ENCODE measurements at regions not wholly inside any gene's neighbourhood (a gene's known extent, or its start where the extent isn't known, plus 50 kb on each side); places are given as distances from the start of the nearest gene placed in this dataset.

DNA sequence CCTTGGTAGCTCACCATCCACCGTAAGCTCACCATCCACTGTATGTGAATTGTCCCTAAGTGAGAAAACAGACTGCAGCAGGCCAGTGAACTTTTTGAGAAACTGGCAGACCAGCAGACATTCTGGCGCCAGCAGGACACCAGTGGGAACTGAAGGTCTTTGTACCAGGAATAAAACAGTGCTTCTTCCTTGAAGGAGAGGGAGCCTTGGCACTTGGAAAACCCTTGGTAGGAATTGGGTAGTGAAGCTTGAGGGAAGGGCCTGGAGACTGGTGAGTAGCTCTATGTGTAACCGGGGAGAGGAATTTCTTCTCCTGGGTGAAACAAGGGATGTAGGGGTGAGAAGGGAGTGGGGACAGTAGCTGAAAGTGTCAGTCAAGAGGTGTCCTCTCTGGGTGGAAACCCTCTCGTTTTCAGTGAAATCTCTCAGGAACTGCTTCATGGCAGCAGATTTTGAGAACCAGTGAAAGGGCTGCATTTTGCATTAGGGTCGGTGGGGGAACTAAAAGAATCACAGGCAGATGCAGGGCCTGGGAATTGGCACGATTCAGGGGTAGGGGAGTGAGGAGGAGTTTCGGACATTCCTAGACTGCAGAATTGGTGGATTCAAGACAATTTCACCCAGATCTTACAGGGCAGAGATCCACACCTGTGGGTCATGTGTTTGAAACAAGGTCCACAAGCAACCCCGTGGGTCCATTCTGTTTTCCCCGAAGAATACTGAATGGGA, 131.5 kb upstream of the DLX2 start:
- Histone ChIP-seq H3K9me3 (no peaks in the 10 kb centered on the region), H3K27me3 (replicated peaks; ENCODE audit: control insufficient read depth, insufficient read depth, low read length) (no peaks in the 10 kb centered on the region), H3K4me1 (0 out of 2 replicates have a peak, but pooled peaks cover 6% of the 10 kb centered on the region), H3K4me3 (ENCODE audit: low read depth, low read length) (no peak overlapping the region; the same call in 1 of the 2 replicates), H3K36me3 (ENCODE audit: control insufficient read depth, insufficient read depth, low read length) (no peaks in the 10 kb centered on the region)
- H3K27me3 Mint-ChIP-seq (ENCODE audit: insufficient read depth, unreplicated experiment): peaks cover 14% of the 10 kb centered on the region
- no TSS peak for BruUV-seq (replicated peaks)
- peaks cover 8% of the 10 kb centered on the region for H3K4me1 Mint-ChIP-seq (ENCODE audit: low read depth, unreplicated experiment)
- ChIA-PET POLR2A (no interaction called here), CTCF (interaction anchor here (0.6 to 0.7 kb wide), 2 partner anchors 18 to 47 kb away, joined by 3 read pairs; no protein-coding TSS in a partner anchor)
- intact Hi-C loops (cut with micrococcal nuclease; ENCODE audit: unreplicated experiment): no loop called here
- no peaks in the 10 kb centered on the region for H3K36me3 Mint-ChIP-seq (ENCODE audit: insufficient read depth, unreplicated experiment)
- peak overlapping the region; percentile 76 for H3K4me3 Mint-ChIP-seq (ENCODE audit: unreplicated experiment)
- no peak for DNase-seq
- no peaks in the 10 kb centered on the region for H3K9me3 Mint-ChIP-seq (ENCODE audit: unreplicated experiment)
- peak overlapping the region; percentile 41 for H3K27ac Mint-ChIP-seq (ENCODE audit: unreplicated experiment)
- TF ChIP-seq, protein P1, sequence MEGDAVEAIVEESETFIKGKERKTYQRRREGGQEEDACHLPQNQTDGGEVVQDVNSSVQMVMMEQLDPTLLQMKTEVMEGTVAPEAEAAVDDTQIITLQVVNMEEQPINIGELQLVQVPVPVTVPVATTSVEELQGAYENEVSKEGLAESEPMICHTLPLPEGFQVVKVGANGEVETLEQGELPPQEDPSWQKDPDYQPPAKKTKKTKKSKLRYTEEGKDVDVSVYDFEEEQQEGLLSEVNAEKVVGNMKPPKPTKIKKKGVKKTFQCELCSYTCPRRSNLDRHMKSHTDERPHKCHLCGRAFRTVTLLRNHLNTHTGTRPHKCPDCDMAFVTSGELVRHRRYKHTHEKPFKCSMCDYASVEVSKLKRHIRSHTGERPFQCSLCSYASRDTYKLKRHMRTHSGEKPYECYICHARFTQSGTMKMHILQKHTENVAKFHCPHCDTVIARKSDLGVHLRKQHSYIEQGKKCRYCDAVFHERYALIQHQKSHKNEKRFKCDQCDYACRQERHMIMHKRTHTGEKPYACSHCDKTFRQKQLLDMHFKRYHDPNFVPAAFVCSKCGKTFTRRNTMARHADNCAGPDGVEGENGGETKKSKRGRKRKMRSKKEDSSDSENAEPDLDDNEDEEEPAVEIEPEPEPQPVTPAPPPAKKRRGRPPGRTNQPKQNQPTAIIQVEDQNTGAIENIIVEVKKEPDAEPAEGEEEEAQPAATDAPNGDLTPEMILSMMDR (IDR thresholded peaks at IDR 0.05; ENCODE audit: insufficient read depth in 1 of 2, low read depth in 1 of 2, low read length in 1 of 2, severe bottlenecking in 1 of 2, unreplicated experiment in 1 of 2): no peak

DNA sequence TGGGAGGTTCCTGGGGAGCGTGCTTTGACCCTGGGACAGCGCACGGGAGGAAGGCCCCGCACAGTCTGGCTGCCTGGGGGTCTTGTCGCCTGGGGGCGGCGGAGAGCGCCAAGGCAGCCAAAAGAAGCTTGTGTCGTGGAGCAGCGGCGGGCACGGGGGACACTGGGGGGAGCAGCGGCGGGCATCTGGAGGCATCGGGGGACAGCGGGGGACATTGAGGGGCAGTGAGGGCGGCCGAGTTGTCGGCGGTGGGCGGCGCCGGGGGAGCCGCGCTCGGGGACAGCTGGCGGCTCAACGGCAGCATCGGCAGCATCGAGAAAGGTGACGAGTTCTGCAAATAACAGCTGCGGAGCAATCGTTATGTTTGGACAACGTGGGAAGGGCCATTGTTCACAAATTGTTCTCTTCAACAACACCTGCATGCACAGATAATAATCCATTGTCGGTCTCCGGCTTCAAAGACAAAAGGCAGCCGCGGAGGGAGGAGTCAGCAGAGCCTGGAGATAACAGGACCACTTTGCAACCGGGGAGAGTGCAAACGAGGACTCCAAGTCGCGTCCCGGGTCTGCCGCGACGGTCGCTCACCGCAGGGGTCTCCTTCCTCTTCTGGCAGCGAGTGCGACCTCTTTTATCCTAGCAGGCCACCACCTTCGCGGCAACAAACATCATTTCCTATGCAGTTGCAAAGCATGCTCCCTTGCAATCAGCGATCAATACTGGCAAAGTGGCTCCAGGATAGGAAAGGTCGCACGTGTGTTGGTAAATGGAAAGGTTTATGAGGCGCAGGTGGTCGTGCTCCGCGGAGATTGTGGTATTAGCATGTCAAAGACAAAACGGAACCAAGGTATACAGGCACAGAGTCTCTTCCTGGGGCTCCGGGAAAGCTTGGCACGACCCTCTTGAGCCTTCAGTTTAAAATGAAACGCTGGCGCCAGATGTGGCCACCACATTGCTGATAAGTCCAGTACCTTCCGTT, 132.3 kb upstream of the DLX2 start:
- H3K36me3 Mint-ChIP-seq (ENCODE audit: insufficient read depth, unreplicated experiment): no peaks in the 10 kb centered on the region
- Histone ChIP-seq H3K4me1 (0 out of 2 replicates have a peak, but pooled peaks cover 6% of the 10 kb centered on the region), H3K27me3 (replicated peaks; ENCODE audit: control insufficient read depth, insufficient read depth, low read length) (no peaks in the 10 kb centered on the region), H3K4me3 (ENCODE audit: low read depth, low read length) (peak overlapping the region; percentile 40), H3K36me3 (ENCODE audit: control insufficient read depth, insufficient read depth, low read length) (no peaks in the 10 kb centered on the region), H3K9me3 (no peaks in the 10 kb centered on the region)
- peaks cover 8% of the 10 kb centered on the region for H3K4me1 Mint-ChIP-seq (ENCODE audit: low read depth, unreplicated experiment)
- intact Hi-C loops (cut with micrococcal nuclease; ENCODE audit: unreplicated experiment): no loop called here
- CTCF ChIA-PET: interaction anchor here (0.6 kb wide), 1 partner anchor 46 kb away, joined by 3 read pairs; no protein-coding TSS in a partner anchor
- BruUV-seq (replicated peaks): no TSS peak
- H3K27ac Mint-ChIP-seq (ENCODE audit: unreplicated experiment): peak overlapping the region; percentile 41
- H3K27me3 Mint-ChIP-seq (ENCODE audit: insufficient read depth, unreplicated experiment): peaks cover 14% of the 10 kb centered on the region
- no peaks in the 10 kb centered on the region for H3K9me3 Mint-ChIP-seq (ENCODE audit: unreplicated experiment)
- peak; percentile 68 to 72 for DNase-seq
- TF ChIP-seq, protein P1 (IDR thresholded peaks at IDR 0.05; ENCODE audit: insufficient read depth in 1 of 2, low read depth in 1 of 2, low read length in 1 of 2, severe bottlenecking in 1 of 2, unreplicated experiment in 1 of 2): peak in 1 of 2 experiments; percentile 13
- peak overlapping the region; percentile 76 for H3K4me3 Mint-ChIP-seq (ENCODE audit: unreplicated experiment)
- POLR2A ChIA-PET: no interaction called here

GRCh38 chr2:172239944-172240590, 137.4 kb upstream of the DLX2 start:
- no TSS peak for BruUV-seq (replicated peaks)
- Histone ChIP-seq H3K9me3 (no peaks in the 10 kb centered on the region), H3K36me3 (ENCODE audit: control insufficient read depth, insufficient read depth, low read length) (no peaks in the 10 kb centered on the region), H3K4me1 (0 out of 2 replicates have a peak, but pooled peaks cover 6% of the 10 kb centered on the region), H3K27me3 (replicated peaks; ENCODE audit: control insufficient read depth, insufficient read depth, low read length) (no peaks in the 10 kb centered on the region), H3K4me3 (ENCODE audit: low read depth, low read length) (no peak overlapping the region)
- TF ChIP-seq, protein P1 (IDR thresholded peaks at IDR 0.05; ENCODE audit: insufficient read depth in 1 of 2, low read depth in 1 of 2, low read length in 1 of 2, severe bottlenecking in 1 of 2, unreplicated experiment in 1 of 2): no peak
- POLR2A ChIA-PET: no interaction called here
- DNase-seq: no peak
- intact Hi-C loops (cut with micrococcal nuclease; ENCODE audit: unreplicated experiment): no loop called here
- CTCF ChIA-PET: no interaction called here
- Mint-ChIP-seq H3K27me3 (ENCODE audit: insufficient read depth, unreplicated experiment) (peaks cover 6% of the 10 kb centered on the region), H3K9me3 (ENCODE audit: unreplicated experiment) (no peaks in the 10 kb centered on the region), H3K27ac (ENCODE audit: unreplicated experiment) (no peak overlapping the region), H3K36me3 (ENCODE audit: insufficient read depth, unreplicated experiment) (no peaks in the 10 kb centered on the region), H3K4me1 (ENCODE audit: low read depth, unreplicated experiment) (no peaks in the 10 kb centered on the region), H3K4me3 (ENCODE audit: unreplicated experiment) (no peak overlapping the region)
